Neural cell (in vitro differentiated cells): ENCODE measurements at regions not wholly inside any gene's neighbourhood (a gene's known extent, or its start where the extent isn't known, plus 50 kb on each side); places are given as distances from the start of the nearest gene placed in this dataset.

Experiments
- H2AFZ ChIP-seq: fragments of 200-600, 300-800 bp; sonication (generic), shearing (Covaris generic); 2 replicates; pipeline ENCODE4 v1.6.0; 2014; ENCODE audit warnings: low read depth, mild to moderate bottlenecking, antibody characterized with exemption, low read length, moderate library complexity
- H3F3A ChIP-seq: fragments of 200-600 bp; shearing (Covaris generic); 2 replicates; pipeline ENCODE4 v1.6.1; 2016; ENCODE audit warnings: mild to moderate bottlenecking, moderate library complexity, mixed read lengths, antibody characterized with exemption, low read length; ENCODE audit not compliant: insufficient read depth, poor library complexity, severe bottlenecking
- H3K27ac ChIP-seq: fragments of 200-600, 300-800 bp; sonication (generic), shearing (Covaris generic); 2 replicates; pipeline ENCODE4 v1.5.1; 2014; ENCODE audit warnings: mild to moderate bottlenecking, low read length, moderate library complexity
- H3K27me3 ChIP-seq: fragments of 300-800, 200-600 bp; sonication (generic), shearing (Covaris generic); 2 replicates; pipeline ENCODE4 v1.6.0; 2014; ENCODE audit warnings: mild to moderate bottlenecking, low read depth, low read length, moderate library complexity; ENCODE audit not compliant: insufficient read depth
- H3K36me3 ChIP-seq: fragments of 300-800, 200-600 bp; sonication (generic), shearing (Covaris generic); 2 replicates; pipeline ENCODE4 v1.5.1; 2014; ENCODE audit warnings: mild to moderate bottlenecking, antibody characterized with exemption, low read length, moderate library complexity; ENCODE audit not compliant: insufficient read depth
- H3K4me2 ChIP-seq: fragments of 300-800, 200-600 bp; sonication (generic), shearing (Covaris generic); 2 replicates; pipeline ENCODE4 v1.6.0; 2014; ENCODE audit warnings: mild to moderate bottlenecking, low read length
- H3K4me3 ChIP-seq: fragments of 300-800, 200-600 bp; sonication (generic), shearing (Covaris generic); 2 replicates; pipeline ENCODE4 v1.5.1; 2014; ENCODE audit warnings: mild to moderate bottlenecking, low read length, moderate library complexity
- H3K79me2 ChIP-seq: fragments of 200-600 bp; shearing (Covaris generic); replicated peaks from 2 replicates; pipeline ENCODE4 v1.6.0; 2014; ENCODE audit warnings: mild to moderate bottlenecking, low read length, moderate library complexity; ENCODE audit not compliant: insufficient read depth
- H3K9ac ChIP-seq: fragments of 300-800, 200-600 bp; sonication (generic), shearing (Covaris generic); 2 replicates; pipeline ENCODE4 v1.6.1; 2016; ENCODE audit warnings: mild to moderate bottlenecking, low read length, mixed read lengths
- H3K9me2 ChIP-seq: fragments of 200-600 bp; shearing (Covaris generic); 2 replicates; pipeline ENCODE4 v1.6.1; 2016; ENCODE audit warnings: mild to moderate bottlenecking, low read length, mixed read lengths; ENCODE audit not compliant: insufficient read depth
- H3K9me3 ChIP-seq: fragments of 200-600, 300-800 bp; sonication (generic), shearing (Covaris generic); 2 replicates; pipeline ENCODE4 v1.6.1; 2016; ENCODE audit warnings: mild to moderate bottlenecking, mixed run types, low read length, moderate library complexity, mixed read lengths
- H4K20me1 ChIP-seq: fragments of 200-600 bp; shearing (Covaris generic); 2 replicates; pipeline ENCODE4 v1.6.1; 2016; ENCODE audit warnings: mild to moderate bottlenecking, mixed run types; ENCODE audit not compliant: insufficient read depth
- EP300 ChIP-seq: fragments of 450-650 bp; conservative IDR thresholded peaks from 2 replicates; pipeline ENCODE4 v1.6.1; 2014; ENCODE audit warnings: antibody characterized with exemption, mild to moderate bottlenecking, moderate library complexity; ENCODE audit not compliant: poor library complexity, severe bottlenecking
- EZH2 ChIP-seq: fragments of 200-600, 300-800 bp; shearing (Covaris generic), sonication (generic); IDR thresholded peaks from 2 replicates; pipeline ENCODE4 v1.6.1; 2014; ENCODE audit warnings: antibody characterized with exemption, low read length, borderline replicate concordance, mild to moderate bottlenecking; ENCODE audit not compliant: insufficient read depth, poor library complexity, severe bottlenecking
- MXI1 ChIP-seq: fragments of 450-650 bp; conservative IDR thresholded peaks from 2 replicates; pipeline ENCODE4 v1.6.1; 2014; ENCODE audit warnings: antibody characterized with exemption, mild to moderate bottlenecking; ENCODE audit not compliant: poor library complexity, severe bottlenecking
- POLR2AphosphoS5 ChIP-seq: IDR thresholded peaks from 2 replicates; pipeline ENCODE4 v1.6.1; 2012
- RAD21 ChIP-seq: fragments of 450-650 bp; conservative IDR thresholded peaks from 2 replicates; pipeline ENCODE4 v1.6.1; 2014; ENCODE audit warnings: antibody characterized with exemption, mild to moderate bottlenecking, moderate library complexity
- SMC3 ChIP-seq: fragments of 450-650 bp; conservative IDR thresholded peaks from 2 replicates; pipeline ENCODE4 v1.6.1; 2014; ENCODE audit warnings: antibody characterized with exemption, mild to moderate bottlenecking, moderate library complexity; ENCODE audit not compliant: poor library complexity
- TAF1 ChIP-seq: IDR thresholded peaks from 2 replicates; pipeline ENCODE4 v1.6.1; 2012; ENCODE audit warnings: low read depth
- TF ChIP-seq, protein P1 (sequence below): fragments of 450-650 bp; IDR thresholded peaks from 2 replicates; pipeline ENCODE4 v1.5.1; 2014; ENCODE audit warnings: antibody characterized with exemption, mild to moderate bottlenecking, moderate library complexity; ENCODE audit not compliant: poor library complexity, severe bottlenecking
- TF ChIP-seq, protein P2 (sequence below): IDR thresholded peaks from 2 replicates; pipeline ENCODE4 v1.6.1; 2012; ENCODE audit warnings: borderline replicate concordance

DNA sequence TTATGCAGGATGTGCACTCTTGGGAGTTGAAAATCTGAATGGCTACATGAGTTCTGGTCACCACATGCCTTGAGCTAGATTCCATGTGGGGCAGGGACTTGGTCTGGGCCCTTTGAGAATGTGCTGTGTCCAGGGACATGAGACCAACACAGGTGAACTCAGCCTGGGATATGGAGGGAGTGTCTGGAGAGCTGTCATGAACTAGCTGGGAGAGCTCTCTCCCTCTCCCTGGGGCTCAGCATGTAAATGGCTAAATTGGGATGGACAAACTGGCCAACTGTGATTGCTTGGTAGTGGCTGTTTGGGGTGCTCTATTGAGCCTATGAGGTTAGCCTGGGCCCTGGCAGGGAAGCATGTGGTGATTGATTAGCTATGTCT is 105.1 kb upstream of the HS6ST1 start:
- H3K27me3 ChIP-seq = no peaks in the 10 kb centered on the region
- H3K9me2 ChIP-seq = no peaks in the 10 kb centered on the region
- no peaks in the 10 kb centered on the region for H3K36me3 ChIP-seq
- no peaks in the 10 kb centered on the region for H3K9me3 ChIP-seq
- H2AFZ ChIP-seq = no peak overlapping the region
- no peak overlapping the region for H3K4me3 ChIP-seq
- H3K4me2 ChIP-seq = no peak overlapping the region
- no peaks in the 10 kb centered on the region for H3K79me2 ChIP-seq
- H3K27ac ChIP-seq = no peak overlapping the region
- H3K9ac ChIP-seq = no peak overlapping the region
- H3F3A ChIP-seq = no peaks in the 10 kb centered on the region
- TF ChIP-seq, protein P1, sequence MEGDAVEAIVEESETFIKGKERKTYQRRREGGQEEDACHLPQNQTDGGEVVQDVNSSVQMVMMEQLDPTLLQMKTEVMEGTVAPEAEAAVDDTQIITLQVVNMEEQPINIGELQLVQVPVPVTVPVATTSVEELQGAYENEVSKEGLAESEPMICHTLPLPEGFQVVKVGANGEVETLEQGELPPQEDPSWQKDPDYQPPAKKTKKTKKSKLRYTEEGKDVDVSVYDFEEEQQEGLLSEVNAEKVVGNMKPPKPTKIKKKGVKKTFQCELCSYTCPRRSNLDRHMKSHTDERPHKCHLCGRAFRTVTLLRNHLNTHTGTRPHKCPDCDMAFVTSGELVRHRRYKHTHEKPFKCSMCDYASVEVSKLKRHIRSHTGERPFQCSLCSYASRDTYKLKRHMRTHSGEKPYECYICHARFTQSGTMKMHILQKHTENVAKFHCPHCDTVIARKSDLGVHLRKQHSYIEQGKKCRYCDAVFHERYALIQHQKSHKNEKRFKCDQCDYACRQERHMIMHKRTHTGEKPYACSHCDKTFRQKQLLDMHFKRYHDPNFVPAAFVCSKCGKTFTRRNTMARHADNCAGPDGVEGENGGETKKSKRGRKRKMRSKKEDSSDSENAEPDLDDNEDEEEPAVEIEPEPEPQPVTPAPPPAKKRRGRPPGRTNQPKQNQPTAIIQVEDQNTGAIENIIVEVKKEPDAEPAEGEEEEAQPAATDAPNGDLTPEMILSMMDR = no peak
- TF ChIP-seq EZH2 = no peak
- TF ChIP-seq TAF1 = no peak
- TF ChIP-seq RAD21 = no peak
- no peak for TF ChIP-seq MXI1
- TF ChIP-seq POLR2AphosphoS5 = no peak
- TF ChIP-seq SMC3 = no peak
- TF ChIP-seq, protein P2, sequence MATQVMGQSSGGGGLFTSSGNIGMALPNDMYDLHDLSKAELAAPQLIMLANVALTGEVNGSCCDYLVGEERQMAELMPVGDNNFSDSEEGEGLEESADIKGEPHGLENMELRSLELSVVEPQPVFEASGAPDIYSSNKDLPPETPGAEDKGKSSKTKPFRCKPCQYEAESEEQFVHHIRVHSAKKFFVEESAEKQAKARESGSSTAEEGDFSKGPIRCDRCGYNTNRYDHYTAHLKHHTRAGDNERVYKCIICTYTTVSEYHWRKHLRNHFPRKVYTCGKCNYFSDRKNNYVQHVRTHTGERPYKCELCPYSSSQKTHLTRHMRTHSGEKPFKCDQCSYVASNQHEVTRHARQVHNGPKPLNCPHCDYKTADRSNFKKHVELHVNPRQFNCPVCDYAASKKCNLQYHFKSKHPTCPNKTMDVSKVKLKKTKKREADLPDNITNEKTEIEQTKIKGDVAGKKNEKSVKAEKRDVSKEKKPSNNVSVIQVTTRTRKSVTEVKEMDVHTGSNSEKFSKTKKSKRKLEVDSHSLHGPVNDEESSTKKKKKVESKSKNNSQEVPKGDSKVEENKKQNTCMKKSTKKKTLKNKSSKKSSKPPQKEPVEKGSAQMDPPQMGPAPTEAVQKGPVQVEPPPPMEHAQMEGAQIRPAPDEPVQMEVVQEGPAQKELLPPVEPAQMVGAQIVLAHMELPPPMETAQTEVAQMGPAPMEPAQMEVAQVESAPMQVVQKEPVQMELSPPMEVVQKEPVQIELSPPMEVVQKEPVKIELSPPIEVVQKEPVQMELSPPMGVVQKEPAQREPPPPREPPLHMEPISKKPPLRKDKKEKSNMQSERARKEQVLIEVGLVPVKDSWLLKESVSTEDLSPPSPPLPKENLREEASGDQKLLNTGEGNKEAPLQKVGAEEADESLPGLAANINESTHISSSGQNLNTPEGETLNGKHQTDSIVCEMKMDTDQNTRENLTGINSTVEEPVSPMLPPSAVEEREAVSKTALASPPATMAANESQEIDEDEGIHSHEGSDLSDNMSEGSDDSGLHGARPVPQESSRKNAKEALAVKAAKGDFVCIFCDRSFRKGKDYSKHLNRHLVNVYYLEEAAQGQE = no peak
- TF ChIP-seq EP300 = no peak
- H4K20me1 ChIP-seq = no peaks in the 10 kb centered on the region

DNA sequence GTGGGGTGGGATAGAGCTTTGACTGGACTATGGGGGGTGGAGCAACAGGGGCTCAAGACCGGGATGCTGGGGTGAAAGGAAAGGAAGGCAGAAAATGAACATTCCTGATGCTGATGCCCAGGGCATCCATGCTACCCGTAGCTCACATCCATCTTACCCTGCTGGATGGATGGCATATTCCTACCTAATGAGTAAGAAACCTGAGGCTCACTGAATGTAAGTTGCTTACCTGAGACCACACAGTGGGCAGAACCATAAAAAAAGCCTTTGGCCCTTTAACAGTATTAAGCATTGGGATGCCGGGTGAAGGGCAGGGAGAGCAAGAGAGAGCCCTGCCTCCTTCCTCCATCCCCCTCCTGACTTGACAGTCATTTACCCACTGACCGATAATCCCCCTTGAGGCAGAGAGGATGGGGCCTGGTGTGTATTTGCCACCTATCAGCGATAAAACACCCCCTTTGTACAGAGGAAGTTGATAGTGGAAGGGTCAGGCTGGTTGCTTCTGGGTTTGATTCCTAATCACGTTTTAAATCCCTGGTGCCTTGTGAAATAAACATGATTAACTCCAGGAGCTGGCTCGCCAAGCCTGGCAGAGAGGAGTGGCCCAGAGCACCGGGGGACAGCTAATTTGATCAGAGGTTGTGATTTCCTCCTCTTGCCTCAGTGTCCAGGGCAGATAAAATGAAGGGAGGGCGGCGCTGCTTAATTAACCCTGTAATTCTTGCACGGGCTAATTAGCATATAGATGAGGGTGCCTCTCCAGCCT is 105.9 kb upstream of the HS6ST1 start:
- Histone ChIP-seq H3K4me2 (no peak overlapping the region), H3K27ac (no peak overlapping the region), H4K20me1 (no peaks in the 10 kb centered on the region), H3K36me3 (no peaks in the 10 kb centered on the region), H3K9ac (no peak overlapping the region), H3K79me2 (no peaks in the 10 kb centered on the region), H3K9me2 (no peaks in the 10 kb centered on the region), H2AFZ (no peak overlapping the region), H3K9me3 (no peaks in the 10 kb centered on the region), H3K4me3 (no peak overlapping the region), H3F3A (no peaks in the 10 kb centered on the region), H3K27me3 (no peaks in the 10 kb centered on the region)
- TF ChIP-seq POLR2AphosphoS5 = no peak

- no peaks in the 10 kb centered on the region for H3K27me3 ChIP-seq
- no peaks in the 10 kb centered on the region for H3K79me2 ChIP-seq
- H2AFZ ChIP-seq = no peak overlapping the region
- no peaks in the 10 kb centered on the region for H3K9me2 ChIP-seq
- TF ChIP-seq SMC3 (no peak), TAF1 (no peak), POLR2AphosphoS5 (no peak), EZH2 (no peak), RAD21 (no peak), MXI1 (no peak), EP300 (no peak)
- TF ChIP-seq, protein P1 = no peak
- TF ChIP-seq, protein P2 = no peak
- no peak overlapping the region for H3K4me2 ChIP-seq
- H3K9ac ChIP-seq = no peak overlapping the region
- H3K27ac ChIP-seq = no peak overlapping the region
- H4K20me1 ChIP-seq = no peaks in the 10 kb centered on the region
- no peaks in the 10 kb centered on the region for H3K9me3 ChIP-seq
- H3F3A ChIP-seq = no peaks in the 10 kb centered on the region
- H3K4me3 ChIP-seq = no peak overlapping the region
- no peaks in the 10 kb centered on the region for H3K36me3 ChIP-seq
Measured at GRCh38 chr2:128425216-128425615, 106.5 kb upstream of the HS6ST1 start.
